GM12892 (cell line): ENCODE measurements at regions not wholly inside any gene's neighbourhood (a gene's known extent, or its start where the extent isn't known, plus 50 kb on each side); places are given as distances from the start of the nearest gene placed in this dataset.

Experiments
- POLR2A ChIP-seq: IDR thresholded peaks from 2 replicates; pipeline ENCODE4 v1.6.1; 2011; ENCODE audit warnings: low read depth, low read length, control low read depth
- TAF1 ChIP-seq: IDR thresholded peaks from 2 replicates; pipeline ENCODE4 v1.6.1; 2011; ENCODE audit warnings: low read depth, mild to moderate bottlenecking, control low read depth, low read length, borderline replicate concordance

DNA sequence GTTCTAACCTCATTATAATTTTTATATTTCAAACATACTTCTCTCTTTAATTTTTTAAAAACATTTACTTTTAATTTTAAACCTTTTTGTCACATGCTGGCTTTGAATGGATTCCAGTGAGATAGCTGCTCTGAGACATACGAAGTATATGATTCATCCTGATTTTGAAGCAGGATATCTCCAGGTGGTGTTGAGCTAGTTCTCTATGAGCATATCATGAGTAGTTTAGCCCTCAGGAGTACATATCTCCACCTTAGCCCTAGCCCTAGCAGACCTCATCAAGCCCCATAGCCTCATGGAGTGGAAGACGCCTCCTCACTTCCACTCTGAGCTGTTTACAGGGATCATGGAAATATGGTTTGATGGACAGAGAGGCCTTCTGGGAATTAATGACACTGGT lies 183.2 kb upstream of the C21orf91 start:
- TF ChIP-seq POLR2A (no peak), TAF1 (no peak)
